Inflammatory macrophage treated with lipopolysaccharide for 1 hour (primary cell): ENCODE measurements at regions not wholly inside any gene's neighbourhood (a gene's known extent, or its start where the extent isn't known, plus 50 kb on each side); places are given as distances from the start of the nearest gene placed in this dataset.
A peak's percentile ranks its signal among the peaks of the same experiment; 100 is the strongest.

Experiments
- DNase-seq, 2 donors: peaks; one replicate each; pipeline ENCODE4 v3.0.0-alpha.2; 2020 to 2022

DNA sequence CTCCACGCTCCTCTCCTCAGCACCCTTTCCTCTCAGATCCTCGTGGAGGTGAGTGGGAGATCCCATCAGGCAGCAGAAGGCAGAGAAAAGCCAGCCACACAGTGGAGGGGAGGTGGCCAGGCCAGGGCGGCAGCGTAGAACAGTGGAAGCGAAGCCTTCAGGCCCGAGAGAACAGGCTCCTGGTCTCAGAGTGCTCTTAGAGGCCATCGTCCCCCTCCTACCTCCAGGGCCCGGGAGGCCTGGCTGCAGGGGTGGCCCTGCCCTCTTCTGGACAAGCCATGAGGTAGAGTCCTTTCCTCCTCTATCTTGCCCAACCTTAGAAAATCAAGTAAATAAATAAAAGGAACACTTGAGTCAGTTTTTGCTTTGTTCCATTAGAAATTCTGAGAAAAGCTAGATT is 202.0 kb downstream of the KATNAL1 start:
- DNase-seq: no peak

DNA sequence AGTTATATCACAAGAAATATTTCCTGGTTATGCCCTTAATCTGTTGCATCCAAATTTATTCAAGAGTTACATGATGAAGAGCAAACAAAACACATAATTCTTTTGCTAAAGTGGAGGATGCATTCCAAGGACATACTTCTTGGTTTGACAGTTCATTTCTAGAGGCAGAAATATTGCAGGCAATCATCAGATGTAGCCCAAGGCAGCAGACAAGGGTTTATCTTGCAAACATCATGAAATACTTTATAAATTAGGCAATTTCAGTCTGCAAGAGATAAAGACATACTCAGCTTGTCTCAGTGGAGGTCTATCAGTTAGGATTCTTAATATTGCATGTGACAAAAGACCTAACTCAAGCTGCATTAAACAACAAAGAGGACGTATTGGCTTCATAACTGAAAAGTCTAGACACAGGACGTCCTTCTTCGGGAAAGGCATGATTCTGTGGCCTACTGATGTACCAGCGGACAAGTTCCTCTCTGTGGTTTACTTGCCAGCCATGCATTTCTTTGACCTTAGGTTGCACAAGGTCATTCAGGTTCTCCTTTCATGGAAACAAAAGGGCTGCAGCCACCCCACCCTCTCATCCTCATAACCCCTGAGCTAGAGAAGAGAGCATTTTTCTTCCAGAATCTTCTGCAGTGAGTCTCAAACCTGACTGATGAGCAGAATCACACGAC is 204.1 kb downstream of the KATNAL1 start:
- DNase-seq: peak in 1 of 2 donors; percentile 31

GRCh38 chr13:30100226-30100625 is 207.1 kb downstream of the KATNAL1 start:
- no peak for DNase-seq

DNA sequence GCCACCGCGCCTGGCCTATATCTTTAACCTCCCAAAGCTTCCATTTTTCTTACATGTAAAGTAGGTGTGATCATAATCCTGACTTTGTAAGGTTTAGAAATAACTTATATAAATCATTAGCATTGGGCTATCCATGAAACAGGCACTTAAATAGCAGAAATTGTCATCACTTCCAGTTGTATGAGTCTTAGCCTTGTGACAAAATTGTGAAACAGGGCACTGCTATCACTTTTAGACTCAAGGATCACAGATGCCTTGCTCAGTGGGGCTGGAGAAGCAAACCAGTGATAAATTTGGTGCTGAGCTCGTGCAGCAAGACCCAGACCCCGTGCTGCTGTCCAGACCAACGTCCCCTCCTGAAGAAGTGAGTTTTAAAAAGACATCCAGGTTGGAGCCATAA is 209.7 kb downstream of the KATNAL1 start:
- peak; percentile 70 to 87 for DNase-seq

DNA sequence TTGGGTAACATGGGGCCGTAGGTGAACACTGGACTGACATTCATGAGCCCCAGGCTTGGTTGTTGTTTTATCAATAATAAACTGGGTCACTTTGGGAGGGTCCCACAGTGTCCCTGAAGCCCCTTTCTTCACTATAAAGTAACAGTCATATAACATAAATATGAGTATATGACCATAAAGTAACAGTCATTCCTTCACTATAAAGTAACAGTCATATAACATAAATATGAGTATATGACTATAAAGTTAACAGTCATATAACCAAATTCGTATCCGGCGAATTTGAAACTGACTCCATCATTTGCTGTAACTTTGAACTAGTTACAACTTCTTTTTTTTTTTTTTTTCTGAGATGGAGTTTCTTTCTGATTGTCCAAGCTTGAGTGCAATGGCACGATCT is 210.3 kb downstream of the KATNAL1 start:
- no peak for DNase-seq

DNA sequence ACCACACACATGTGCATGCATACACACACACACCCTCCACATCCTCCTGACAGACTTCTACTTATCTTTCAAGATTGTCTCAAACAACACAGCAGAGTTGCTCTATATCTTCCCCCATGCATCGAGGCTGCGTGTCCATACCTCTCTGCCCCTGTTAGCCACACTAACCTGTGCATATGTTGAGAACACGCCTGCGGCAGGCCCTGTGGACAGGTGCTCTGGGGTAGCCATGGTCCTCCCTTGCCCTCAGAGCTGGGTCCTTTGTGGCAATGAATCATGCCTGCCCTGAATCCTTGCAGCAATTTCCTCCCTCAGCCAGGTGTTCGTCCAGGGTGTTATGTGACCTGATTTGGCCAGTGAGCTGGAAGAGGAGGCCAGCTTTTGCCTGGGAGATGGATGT is 213.3 kb downstream of the KATNAL1 start:
- DNase-seq: no peak

DNA sequence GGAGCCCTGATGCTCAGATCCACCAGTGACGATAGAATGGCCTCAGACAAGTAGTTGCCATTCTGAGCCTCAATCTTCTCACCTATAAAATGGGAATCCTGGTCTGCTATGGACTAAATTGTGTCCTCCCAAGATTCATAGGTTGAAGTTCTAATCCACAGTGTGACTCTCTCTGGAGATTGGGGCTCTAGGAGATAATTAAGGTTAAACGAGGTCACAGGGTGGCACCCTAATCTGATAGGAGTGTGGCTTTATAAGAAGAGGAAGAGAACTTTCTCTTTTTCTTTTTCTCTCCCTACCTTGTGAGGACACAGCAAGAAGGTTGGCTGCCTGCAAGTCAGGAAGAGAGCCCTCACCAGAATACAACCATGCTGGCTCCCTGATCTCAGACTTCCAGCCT is 214.1 kb downstream of the KATNAL1 start:
- DNase-seq: no peak

DNA sequence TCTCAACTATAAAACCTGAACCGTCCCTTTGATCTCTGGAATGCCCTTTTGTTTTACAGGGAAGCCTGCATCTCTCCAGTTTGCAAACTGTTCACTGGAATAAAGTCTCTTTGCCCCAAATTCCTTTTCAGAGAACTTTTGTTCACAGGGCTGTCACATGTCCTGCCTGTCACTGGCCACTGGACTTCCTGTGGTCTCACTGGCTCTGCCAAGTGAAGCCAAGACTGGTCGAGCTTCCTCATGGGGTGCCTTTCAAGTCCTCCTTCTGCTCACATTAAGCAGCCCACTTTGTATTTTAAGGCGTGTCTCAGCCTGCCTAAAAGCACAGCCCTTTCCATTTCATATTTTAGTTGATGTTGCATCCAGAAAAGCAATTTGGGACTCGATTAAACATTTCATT is 215.7 kb downstream of the KATNAL1 start:
- peak in 1 of 2 donors; percentile 24 for DNase-seq

GRCh38 chr13:30091035-30091434 is 216.3 kb downstream of the KATNAL1 start:
- no peak for DNase-seq

DNA sequence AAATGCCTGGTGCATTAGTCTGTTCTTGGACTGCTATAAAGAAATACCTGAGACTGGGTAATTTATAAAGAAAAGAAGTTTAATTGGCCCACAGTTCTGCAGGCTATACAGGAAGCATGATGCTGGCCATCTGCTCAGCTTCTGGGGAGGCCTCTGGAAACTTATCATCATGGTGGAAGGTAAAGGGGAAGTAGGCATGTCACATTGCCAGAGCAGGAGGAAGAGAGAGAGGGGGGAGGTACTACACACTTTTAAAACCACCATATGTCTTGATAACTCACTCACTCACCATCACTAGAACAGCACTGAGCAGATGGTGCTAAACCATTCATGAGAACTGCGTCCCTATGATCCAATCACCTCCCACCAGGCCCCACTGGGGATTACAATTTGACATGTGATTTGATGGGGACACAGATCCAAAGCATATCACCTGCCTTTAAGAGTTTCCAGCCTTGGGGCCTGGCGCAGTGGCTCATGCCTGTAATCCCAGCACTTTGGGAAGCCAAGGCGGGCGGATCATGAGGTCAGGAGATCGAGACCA is 219.0 kb downstream of the KATNAL1 start:
- no peak for DNase-seq

- peak; percentile 34 to 35 for DNase-seq
Observed at GRCh38 chr13:30085087-30085486, 222.3 kb downstream of the KATNAL1 start.

DNA sequence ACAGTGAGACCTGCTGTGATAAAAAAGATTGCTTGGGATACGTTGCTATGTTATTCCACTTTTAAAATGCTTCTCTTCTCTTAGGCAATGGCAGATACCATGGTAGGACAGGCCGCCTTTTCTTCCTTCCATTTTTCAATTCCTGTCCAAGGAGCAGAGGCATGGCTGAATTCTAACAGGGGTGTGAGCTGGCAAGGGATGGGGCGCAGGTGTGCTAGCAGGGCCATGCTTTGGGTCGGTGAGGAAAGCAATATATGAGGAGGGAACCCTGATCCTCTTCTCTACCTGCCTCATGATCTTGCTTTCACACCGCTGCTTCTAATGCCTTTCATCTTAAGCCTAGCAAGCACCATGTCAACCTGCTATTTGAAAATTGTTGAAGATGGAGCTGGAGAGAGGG is 225.0 kb downstream of the KATNAL1 start:
- DNase-seq: no peak

GRCh38 chr13:30081331-30081730 is 226.0 kb downstream of the KATNAL1 start:
- no peak for DNase-seq

GRCh38 chr13:30079501-30079900 is 227.8 kb downstream of the KATNAL1 start:
- DNase-seq: no peak

GRCh38 chr13:30078059-30078458 is 227.6 kb upstream of the UBL3 start:
- DNase-seq: no peak

GRCh38 chr13:30077240-30077735 is 226.9 kb upstream of the UBL3 start:
- no peak for DNase-seq

DNA sequence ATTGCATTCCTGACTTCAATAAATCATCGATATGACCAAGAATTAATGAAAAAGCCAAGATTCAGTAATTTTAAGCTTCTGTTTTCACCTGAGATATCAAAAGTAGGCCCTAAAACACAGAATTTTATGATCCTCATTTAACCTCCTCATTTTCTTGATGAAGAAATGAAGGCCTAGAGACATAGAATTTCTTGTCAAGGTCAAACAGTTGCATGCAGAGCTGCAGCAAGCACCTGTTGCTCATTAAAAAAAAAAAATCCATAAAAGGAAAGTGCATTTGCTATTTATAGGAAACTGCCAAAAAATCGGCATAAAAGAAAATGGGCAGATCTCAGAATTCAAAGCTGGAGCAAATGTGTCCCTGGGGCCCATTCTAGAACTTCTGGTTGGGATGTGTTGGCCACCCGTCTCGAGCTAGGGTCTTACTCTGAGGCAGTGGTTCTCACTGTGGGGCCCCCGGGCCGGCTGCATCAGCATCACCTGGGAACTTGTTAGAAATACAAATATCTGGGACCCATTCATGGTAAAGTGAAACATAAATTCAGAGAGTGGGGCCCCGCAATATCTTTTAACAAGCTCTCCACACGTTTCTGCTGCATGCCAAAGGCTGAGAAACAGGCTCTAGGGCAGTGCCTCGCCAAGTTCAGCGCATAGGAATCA is 224.7 kb upstream of the UBL3 start:
- no peak for DNase-seq

- DNase-seq: no peak
Observed at GRCh38 chr13:30074431-30074830, 224.0 kb upstream of the UBL3 start.

GRCh38 chr13:30072818-30073186 is 222.4 kb upstream of the UBL3 start:
- DNase-seq: no peak

GRCh38 chr13:30071969-30072817 is 221.8 kb upstream of the UBL3 start:
- DNase-seq: no peak

- no peak for DNase-seq
Observed at GRCh38 chr13:30065181-30065580, 214.8 kb upstream of the UBL3 start.

DNA sequence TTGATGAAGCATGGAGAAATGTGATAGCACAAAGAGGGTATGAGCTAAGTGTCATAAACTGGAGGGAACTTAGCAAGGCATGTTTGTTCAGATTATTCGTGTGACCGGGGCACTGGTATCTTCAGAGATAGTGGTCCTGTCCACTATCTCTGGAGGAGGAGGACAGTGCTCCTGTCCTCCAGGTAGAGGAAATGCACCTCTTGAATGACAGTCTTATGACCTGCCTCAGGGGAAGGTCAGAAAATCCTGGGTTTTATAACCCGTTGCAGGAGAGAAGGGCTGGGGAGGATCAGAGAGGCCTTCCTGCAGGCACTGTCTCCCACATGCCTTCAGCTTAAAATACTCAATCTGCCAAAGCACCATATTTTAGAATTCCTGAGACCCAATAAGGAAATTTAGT is 213.5 kb upstream of the UBL3 start:
- no peak for DNase-seq

GRCh38 chr13:30061217-30061616 is 210.8 kb upstream of the UBL3 start:
- DNase-seq: no peak

GRCh38 chr13:30058429-30058828 is 208.0 kb upstream of the UBL3 start:
- no peak for DNase-seq
